Frontal cortex (tissue), 3 donors: ENCODE measurements at regions not wholly inside any gene's neighbourhood (a gene's known extent, or its start where the extent isn't known, plus 50 kb on each side); places are given as distances from the start of the nearest gene placed in this dataset.
"Not testable (repeated sequence)": the region's sequence is repeated elsewhere in the genome, so short reads cannot be mapped to it uniquely, and the experiment has no call there.

Experiments used
- DNase-seq, 2 donors: peaks; one replicate each; pipeline ENCODE4 v3.0.0; 2012; ENCODE audit warnings: low spot score in 2 of 2
- FAIRE-seq: peaks from 2 replicates; lab custom pipeline; 2012; peaks lifted over from hg19 to GRCh38; lab: Jason Lieb, UNC
- donor health status: control.
- donor health status: control.
- donor health status: control.

GRCh38 chr2:15681089-15681885 lies 89.6 kb downstream of the DDX1 start:
- FAIRE-seq (no peak), DNase-seq (no peak)

DNA sequence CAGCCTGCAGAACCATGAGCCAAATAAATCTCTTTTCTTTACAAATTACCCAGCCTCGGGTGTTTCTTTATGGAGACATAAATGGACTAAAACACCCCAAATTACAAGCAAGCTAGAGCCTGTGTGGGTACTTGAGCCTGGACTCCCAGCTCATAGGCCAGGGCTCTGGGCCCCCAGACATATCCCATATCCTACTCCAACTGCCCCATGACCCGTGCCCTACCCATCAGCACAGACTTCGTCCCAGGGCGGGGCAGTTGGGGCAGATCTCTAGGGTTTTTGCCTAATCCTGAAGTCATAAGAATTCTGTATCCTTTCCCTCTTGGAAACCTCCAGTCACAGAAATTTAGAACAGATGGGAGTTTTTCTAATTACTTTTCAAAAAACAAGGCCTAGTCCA lies 90.7 kb downstream of the DDX1 start:
- DNase-seq (no peak), FAIRE-seq (no peak)

- FAIRE-seq, result no peak
- DNase-seq, result no peak
Observed at GRCh38 chr2:15684161-15685039, 92.7 kb downstream of the DDX1 start.

DNA sequence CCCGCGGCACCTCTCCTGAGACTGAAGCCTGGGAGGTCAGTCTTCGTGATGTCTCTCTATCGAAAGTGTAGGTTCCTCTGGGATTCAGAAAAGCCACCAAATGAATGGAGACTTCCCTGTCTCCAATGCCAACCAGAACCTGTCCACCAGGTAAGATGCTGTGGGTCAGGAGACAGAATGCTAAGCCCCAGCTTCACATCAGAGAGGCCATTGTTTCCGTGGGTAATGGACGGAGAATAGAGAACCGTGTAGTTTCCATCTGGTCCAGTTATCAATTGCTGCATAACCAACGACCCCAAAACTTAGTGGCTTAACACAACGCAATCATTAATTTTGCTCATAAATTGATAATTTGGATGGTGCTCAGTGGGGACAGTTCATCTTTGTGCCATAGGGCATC lies 93.5 kb downstream of the DDX1 start:
- no peak for FAIRE-seq
- DNase-seq, result no peak

DNA sequence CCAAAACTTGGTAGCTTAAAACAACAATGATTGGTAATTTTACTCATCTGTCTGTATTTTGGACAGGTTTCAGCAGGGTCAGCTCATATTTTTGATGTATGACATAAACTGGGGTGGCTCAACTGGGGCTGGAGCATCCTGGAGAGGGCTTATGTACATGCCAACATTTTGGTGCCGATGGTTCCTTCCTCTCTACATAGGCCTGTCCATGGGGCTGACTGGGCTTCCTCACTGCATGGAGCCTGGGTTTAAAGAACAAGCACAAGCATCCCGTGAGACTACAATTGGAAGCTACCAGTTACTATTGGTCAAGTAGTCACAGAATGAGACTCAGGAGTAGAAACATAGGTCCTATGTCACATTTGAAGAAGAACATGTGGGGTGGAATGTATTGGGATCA lies 95.0 kb downstream of the DDX1 start:
- no peak for DNase-seq
- no peak for FAIRE-seq

- no peak for FAIRE-seq
Observed at GRCh38 chr2:15687243-15687642, 95.6 kb downstream of the DDX1 start.

GRCh38 chr2:15687720-15688119 lies 96.1 kb downstream of the DDX1 start:
- FAIRE-seq, result no peak
- DNase-seq, result no peak

More at GRCh38 chr2:15687243-15687642, 95.6 kb downstream of the DDX1 start:
- no peak for DNase-seq

DNA sequence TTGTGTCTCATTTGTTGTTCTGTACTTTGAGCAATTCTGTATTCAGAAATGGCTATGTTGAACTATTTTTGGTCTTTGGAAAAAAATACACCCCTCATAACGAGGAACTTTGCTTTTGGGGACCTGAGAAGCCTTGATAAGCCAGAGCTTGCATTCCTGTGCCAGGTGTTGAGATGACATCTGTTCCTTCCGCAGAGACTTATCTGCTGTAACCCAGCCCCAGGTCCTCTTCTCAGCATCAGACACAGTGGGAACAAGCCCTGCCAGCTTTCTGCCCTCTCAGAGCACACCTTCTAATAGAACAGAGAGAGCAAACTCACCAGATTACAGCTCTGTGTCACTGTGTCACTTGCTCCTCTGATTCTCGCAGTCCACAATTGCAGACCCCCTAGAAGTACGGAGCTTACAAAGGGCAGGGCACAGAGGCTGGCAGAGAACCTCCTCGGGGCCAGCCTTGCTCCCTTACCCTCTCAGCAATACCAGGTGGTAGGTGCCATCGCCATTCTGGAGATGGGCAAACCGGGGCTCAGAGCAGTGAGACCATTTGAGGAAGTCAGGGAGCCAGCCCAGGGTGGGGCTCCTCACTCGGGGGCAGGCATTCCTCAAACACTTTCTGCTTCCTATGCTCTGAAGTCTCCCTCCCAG lies 97.4 kb downstream of the DDX1 start:
- FAIRE-seq, result no peak
- DNase-seq, result no peak

DNA sequence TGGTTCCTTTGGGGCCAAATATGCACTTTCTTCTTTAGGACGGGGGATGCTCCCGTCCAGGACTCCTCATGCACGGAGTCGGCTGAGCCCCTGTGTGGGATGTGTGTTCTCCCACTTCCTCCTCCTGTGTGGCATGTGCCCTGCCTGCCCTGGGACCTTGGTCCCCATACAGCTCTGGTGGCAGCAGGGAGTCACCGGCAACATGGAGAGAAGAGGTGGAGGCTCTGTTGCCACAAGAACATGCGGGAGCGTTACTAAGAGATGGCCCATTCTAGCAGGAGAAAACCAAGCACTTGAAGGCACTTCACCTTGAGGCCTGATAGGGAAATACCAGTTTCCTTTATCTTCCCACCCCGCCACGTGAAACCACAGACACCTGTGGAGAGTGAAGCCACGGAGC lies 98.0 kb downstream of the DDX1 start:
- FAIRE-seq (no peak), DNase-seq (no peak)

DNA sequence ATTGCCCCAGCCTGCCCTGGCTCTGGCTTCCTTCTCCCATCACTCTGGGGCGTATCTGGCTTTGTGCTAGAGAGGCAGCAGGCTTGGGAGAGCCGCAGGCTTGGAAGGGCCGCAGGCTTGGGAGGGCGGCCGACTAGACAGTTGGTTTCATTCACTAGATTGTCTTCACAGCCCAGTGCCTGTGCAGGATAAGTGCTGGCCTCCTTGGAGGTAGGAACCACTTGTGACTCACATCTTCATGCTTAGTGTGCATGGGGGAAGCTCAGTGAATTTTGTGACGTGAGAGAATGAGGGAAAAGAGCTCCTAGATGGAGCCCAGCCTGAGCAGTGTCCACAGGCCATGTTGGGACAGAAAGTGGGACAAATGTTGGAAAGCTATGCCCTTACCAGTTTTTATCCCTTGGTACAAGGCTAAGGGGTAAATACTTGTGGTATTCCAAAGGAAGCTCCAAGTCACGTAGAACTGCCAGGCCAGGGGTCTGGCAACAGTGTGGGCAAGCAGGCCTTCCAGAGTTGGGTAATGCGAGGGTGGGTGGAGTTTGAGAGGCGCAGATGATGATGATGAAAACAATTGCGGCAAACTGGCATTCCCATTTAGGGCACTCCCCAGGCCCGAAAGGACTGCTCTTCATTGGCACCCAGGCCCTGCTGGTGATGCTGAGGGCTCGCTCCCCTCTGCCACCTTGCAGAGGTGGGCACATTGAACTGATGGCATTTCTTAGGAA lies 100.1 kb downstream of the DDX1 start:
- FAIRE-seq, result no peak

DNA sequence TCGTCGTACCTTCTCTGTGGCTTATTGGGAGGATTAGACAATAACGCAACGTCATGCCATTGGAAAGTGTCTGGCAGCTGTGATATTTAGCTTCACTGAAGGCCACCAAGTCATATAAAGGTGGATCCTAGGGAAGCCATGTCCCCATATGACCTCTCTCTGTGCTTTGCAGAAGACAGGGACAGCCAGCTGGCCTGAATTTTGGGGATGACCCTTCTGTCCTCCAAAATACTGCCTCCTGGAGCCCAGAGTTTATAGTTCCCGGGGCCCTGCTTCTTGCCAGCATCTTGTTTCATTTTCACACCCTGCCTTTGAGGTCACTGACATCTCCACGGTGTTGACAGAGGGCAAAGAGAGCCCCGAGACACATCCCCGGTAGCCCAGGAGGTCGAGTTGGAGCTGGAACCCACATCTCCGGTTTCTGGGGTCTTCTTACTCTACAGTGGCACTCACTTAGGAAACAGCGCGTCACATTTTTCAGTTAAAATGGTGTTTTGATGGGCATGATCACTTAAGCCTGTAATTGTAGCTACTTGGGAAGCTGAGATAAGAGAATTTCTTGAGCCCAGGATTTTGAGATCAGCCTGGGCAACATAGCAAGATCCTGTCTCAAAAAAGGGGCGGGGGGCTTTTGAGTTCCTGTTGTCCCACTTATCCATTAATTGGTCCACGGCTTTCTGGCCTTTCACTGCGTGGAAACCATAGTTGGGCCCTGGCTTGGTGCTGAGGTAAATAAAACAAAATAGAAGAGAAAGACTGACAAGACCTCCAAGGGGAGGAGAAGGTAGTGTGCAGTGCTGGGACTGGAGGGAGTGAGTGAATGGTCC lies 101.1 kb downstream of the DDX1 start:
- no peak for FAIRE-seq

More for the DNA sequence above, 100.1 kb downstream of the DDX1 start:
- DNase-seq, result no peak

DNA sequence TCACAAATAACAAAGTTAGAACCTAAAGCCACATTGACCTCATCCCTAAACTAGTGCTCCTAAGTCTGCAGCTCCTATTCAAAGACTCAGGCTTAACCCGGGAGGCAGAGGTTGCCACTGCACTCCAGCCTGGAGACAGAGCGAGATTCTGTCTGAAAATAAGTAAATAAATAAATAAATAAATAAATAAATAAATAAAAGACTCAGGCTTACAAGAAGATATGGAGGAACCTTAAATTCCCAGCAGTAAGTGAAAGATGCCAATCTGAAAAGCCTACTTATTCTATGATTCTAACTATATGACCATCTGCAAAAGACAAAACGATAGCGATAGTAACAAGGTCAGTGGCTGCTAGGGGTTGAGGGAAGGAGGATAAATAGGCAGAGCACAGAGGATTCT lies 101.7 kb downstream of the DDX1 start:
- DNase-seq (no peak), FAIRE-seq (no peak)

More for the DNA sequence above, 101.1 kb downstream of the DDX1 start:
- no peak for DNase-seq

- DNase-seq, result no peak
- no peak for FAIRE-seq
Observed at GRCh38 chr2:15693926-15694588, 102.4 kb downstream of the DDX1 start.

DNA sequence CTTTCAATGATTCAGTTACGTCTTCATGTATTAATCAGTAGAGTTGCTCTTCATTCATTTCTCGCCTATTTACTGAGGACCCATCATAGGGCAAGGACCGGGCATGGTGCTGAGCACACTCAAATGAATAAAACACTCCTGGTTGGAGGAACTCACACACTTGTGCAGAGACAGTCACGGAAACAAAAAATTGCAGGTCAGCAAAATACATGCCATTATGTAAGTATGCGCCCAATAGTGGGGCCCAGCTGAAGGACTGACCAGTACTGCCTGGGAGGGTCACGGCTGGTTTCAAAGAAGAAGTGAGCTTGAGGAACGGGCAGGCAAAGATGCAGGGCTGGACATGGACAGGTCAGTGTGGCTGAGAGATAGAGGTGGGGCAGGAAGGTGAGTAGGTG lies 102.9 kb downstream of the DDX1 start:
- FAIRE-seq, result no peak
- no peak for DNase-seq

- no peak for FAIRE-seq
- DNase-seq, result no peak
Observed at GRCh38 chr2:15695582-15696330, 104.1 kb downstream of the DDX1 start.

GRCh38 chr2:15696606-15697170 lies 105.0 kb downstream of the DDX1 start:
- DNase-seq, FAIRE-seq: not testable (repeated sequence)

GRCh38 chr2:15700131-15700530 lies 108.5 kb downstream of the DDX1 start:
- DNase-seq, result no peak
- FAIRE-seq, result no peak
